NB4 (cell line): ENCODE measurements at regions not wholly inside any gene's neighbourhood (a gene's known extent, or its start where the extent isn't known, plus 50 kb on each side); places are given as distances from the start of the nearest gene placed in this dataset.

Source experiments
- MAX ChIP-seq: IDR thresholded peaks from 2 replicates; pipeline ENCODE4 v1.6.1; 2011; ENCODE audit warnings: low read depth, low read length
- MYC ChIP-seq: IDR thresholded peaks from 2 replicates; pipeline ENCODE4 v1.6.1; 2011; ENCODE audit warnings: low read depth, low read length
- POLR2A ChIP-seq: IDR thresholded peaks from 2 replicates; pipeline ENCODE4 v1.6.1; 2011; ENCODE audit warnings: mild to moderate bottlenecking; ENCODE audit not compliant: insufficient read length; ENCODE audit errors: extremely low read depth
- TF ChIP-seq, protein P1 (sequence below): IDR thresholded peaks from one replicate; pipeline ENCODE4 v1.5.1; 2012; ENCODE audit warnings: low read depth, low read length

GRCh38 chr4:28759064-28759463 is 1898.4 kb downstream of the STIM2 start:
- TF ChIP-seq, protein P1, sequence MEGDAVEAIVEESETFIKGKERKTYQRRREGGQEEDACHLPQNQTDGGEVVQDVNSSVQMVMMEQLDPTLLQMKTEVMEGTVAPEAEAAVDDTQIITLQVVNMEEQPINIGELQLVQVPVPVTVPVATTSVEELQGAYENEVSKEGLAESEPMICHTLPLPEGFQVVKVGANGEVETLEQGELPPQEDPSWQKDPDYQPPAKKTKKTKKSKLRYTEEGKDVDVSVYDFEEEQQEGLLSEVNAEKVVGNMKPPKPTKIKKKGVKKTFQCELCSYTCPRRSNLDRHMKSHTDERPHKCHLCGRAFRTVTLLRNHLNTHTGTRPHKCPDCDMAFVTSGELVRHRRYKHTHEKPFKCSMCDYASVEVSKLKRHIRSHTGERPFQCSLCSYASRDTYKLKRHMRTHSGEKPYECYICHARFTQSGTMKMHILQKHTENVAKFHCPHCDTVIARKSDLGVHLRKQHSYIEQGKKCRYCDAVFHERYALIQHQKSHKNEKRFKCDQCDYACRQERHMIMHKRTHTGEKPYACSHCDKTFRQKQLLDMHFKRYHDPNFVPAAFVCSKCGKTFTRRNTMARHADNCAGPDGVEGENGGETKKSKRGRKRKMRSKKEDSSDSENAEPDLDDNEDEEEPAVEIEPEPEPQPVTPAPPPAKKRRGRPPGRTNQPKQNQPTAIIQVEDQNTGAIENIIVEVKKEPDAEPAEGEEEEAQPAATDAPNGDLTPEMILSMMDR = no peak
- TF ChIP-seq POLR2A (no peak), MAX (no peak), MYC (no peak)
